Nephron progenitor cell (in vitro differentiated cells): ENCODE measurements at regions not wholly inside any gene's neighbourhood (a gene's known extent, or its start where the extent isn't known, plus 50 kb on each side); places are given as distances from the start of the nearest gene placed in this dataset.

ENCODE experiments used
- DNase-seq: peaks from one replicate; pipeline ENCODE4 v3.0.0; 2021
- H3K27ac Mint-ChIP-seq: 2 replicates; pipeline ENCODE4 v1.8.0; 2021; ENCODE audit warnings: mild to moderate bottlenecking, moderate library complexity, mixed read lengths
- H3K27me3 Mint-ChIP-seq: 2 replicates; pipeline ENCODE4 v1.8.0; 2021; ENCODE audit warnings: mild to moderate bottlenecking, low read depth, mixed read lengths; ENCODE audit not compliant: poor library complexity
- H3K36me3 Mint-ChIP-seq: 2 replicates; pipeline ENCODE4 v1.8.0; 2021; ENCODE audit warnings: low read depth, mixed read lengths
- H3K4me1 Mint-ChIP-seq: 2 replicates; pipeline ENCODE4 v1.8.0; 2021; ENCODE audit warnings: mixed read lengths
- H3K4me3 Mint-ChIP-seq: 2 replicates; pipeline ENCODE4 v1.8.0; 2021; ENCODE audit warnings: mild to moderate bottlenecking, moderate library complexity, mixed read lengths
- H3K9me3 Mint-ChIP-seq: 2 replicates; pipeline ENCODE4 v1.8.0; 2021; ENCODE audit warnings: mild to moderate bottlenecking, moderate library complexity, mixed read lengths
- TF ChIP-seq, protein P1 (sequence below): fragments of 200-600 bp; sonication (generic); IDR thresholded peaks from 2 replicates; pipeline ENCODE4 v1.5.0; 2021; ENCODE audit warnings: antibody characterized with exemption

DNA sequence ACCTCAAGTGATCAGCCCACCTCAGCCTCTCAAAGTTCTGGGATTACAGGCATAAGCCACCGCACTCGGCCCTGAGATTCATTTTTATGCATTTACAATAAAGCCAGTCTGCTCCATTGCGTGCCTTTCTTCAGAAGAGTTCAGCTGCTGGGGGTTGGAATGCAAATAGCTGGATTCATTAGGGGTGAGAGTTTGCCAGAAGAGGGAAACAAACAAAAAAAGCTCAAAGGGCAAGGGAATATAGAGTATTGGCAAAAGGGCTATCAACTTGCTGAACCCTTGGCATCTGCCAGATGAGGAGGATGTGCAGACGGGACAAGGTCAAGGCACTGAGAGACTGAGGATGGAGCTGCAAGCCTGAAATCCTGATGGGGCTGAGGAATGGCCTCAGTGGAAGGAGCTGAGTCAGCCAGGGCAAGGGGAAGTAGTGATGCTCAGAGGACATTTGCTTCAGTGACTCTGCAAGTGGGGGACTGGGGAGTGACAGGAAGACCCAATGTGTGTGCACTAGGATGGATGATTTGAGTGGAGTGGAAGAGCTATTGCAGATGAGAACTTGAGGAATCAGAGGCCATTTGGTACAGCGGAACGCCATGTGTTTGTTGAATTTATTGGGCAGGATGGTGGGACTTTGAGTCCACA, 75.0 kb upstream of the ARMC3 start:
- TF ChIP-seq, protein P1, sequence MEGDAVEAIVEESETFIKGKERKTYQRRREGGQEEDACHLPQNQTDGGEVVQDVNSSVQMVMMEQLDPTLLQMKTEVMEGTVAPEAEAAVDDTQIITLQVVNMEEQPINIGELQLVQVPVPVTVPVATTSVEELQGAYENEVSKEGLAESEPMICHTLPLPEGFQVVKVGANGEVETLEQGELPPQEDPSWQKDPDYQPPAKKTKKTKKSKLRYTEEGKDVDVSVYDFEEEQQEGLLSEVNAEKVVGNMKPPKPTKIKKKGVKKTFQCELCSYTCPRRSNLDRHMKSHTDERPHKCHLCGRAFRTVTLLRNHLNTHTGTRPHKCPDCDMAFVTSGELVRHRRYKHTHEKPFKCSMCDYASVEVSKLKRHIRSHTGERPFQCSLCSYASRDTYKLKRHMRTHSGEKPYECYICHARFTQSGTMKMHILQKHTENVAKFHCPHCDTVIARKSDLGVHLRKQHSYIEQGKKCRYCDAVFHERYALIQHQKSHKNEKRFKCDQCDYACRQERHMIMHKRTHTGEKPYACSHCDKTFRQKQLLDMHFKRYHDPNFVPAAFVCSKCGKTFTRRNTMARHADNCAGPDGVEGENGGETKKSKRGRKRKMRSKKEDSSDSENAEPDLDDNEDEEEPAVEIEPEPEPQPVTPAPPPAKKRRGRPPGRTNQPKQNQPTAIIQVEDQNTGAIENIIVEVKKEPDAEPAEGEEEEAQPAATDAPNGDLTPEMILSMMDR, result no peak
- Mint-ChIP-seq H3K27ac (no peak overlapping the region), H3K4me1 (peaks cover 9% of the 10 kb centered on the region), H3K27me3 (peaks cover 5% of the 10 kb centered on the region), H3K36me3 (no peaks in the 10 kb centered on the region), H3K9me3 (no peaks in the 10 kb centered on the region), H3K4me3 (no peak overlapping the region)
- no peak for DNase-seq

DNA sequence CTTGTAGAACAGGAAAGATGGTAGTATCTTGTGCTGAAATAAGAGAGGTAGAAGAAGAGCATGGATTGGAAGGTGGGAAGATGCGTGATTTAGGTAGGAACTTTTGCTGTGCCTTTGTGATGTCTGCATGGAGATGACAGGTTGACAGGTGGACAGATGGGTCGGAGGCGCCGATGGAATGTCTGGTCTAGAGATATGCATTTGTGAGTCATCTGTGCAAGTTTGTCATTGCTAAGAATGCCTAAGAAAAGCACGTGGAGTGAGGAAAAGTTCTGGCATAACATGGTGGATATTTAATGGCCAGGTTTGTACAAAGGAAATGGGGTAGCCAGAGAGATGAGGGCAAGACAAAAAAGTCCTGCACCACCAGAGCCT, 76.0 kb upstream of the ARMC3 start:
- no peak overlapping the region for H3K27ac Mint-ChIP-seq
- TF ChIP-seq, protein P1, result no peak
- H3K27me3 Mint-ChIP-seq, result peaks cover 5% of the 10 kb centered on the region
- no peak for DNase-seq
- H3K36me3 Mint-ChIP-seq, result no peaks in the 10 kb centered on the region
- H3K9me3 Mint-ChIP-seq, result no peaks in the 10 kb centered on the region
- H3K4me3 Mint-ChIP-seq, result no peak overlapping the region
- H3K4me1 Mint-ChIP-seq, result peaks cover 9% of the 10 kb centered on the region

DNA sequence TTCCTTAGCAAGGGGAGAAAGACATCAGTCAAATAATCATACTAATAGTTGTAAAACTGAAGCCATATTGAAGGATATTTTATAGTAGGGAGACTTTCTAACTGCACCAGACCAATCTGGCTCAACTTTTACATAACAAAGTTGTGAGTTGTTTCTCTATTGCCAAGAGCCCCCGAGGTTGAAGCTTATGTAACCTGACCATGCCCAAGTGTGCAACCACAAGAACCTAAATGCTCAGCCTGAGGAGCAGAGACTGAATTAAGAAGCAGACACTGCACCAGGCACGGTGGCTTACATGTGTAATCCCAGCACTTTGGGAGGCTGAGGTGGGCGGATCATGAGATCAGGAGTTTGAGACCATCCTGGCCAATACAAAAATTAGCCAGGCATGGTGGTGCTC, 77.3 kb upstream of the ARMC3 start:
- no peaks in the 10 kb centered on the region for H3K9me3 Mint-ChIP-seq
- TF ChIP-seq, protein P1, result no peak
- H3K4me1 Mint-ChIP-seq, result peaks cover 9% of the 10 kb centered on the region
- no peaks in the 10 kb centered on the region for H3K36me3 Mint-ChIP-seq
- no peak overlapping the region for H3K27ac Mint-ChIP-seq
- no peak for DNase-seq
- H3K4me3 Mint-ChIP-seq, result no peak overlapping the region
- H3K27me3 Mint-ChIP-seq, result peaks cover 5% of the 10 kb centered on the region

GRCh38 chr10:22849077-22849805, 78.6 kb upstream of the ARMC3 start:
- peaks cover 12% of the 10 kb centered on the region for H3K4me1 Mint-ChIP-seq
- H3K9me3 Mint-ChIP-seq, result no peaks in the 10 kb centered on the region
- H3K36me3 Mint-ChIP-seq, result no peaks in the 10 kb centered on the region
- TF ChIP-seq, protein P1, result no peak
- no peak for DNase-seq
- no peak overlapping the region for H3K4me3 Mint-ChIP-seq
- H3K27me3 Mint-ChIP-seq, result peaks cover 5% of the 10 kb centered on the region
- H3K27ac Mint-ChIP-seq, result peak overlapping the region; percentile 59

GRCh38 chr10:22848509-22848908, 79.3 kb upstream of the ARMC3 start:
- Mint-ChIP-seq H3K36me3 (no peaks in the 10 kb centered on the region), H3K9me3 (no peaks in the 10 kb centered on the region), H3K27me3 (peaks cover 5% of the 10 kb centered on the region), H3K27ac (no peak overlapping the region), H3K4me3 (no peak overlapping the region), H3K4me1 (peaks cover 15% of the 10 kb centered on the region)
- DNase-seq, result no peak
- TF ChIP-seq, protein P1, result no peak

- Mint-ChIP-seq H3K4me1 (peaks cover 15% of the 10 kb centered on the region), H3K4me3 (no peak overlapping the region), H3K27me3 (peaks cover 5% of the 10 kb centered on the region), H3K36me3 (no peaks in the 10 kb centered on the region), H3K27ac (no peak overlapping the region), H3K9me3 (no peaks in the 10 kb centered on the region)
- DNase-seq, result no peak
- TF ChIP-seq, protein P1, result no peak
Measured at GRCh38 chr10:22846294-22846693, 81.6 kb upstream of the ARMC3 start.
